Retinal pigment epithelial cell (primary cell): ENCODE measurements at regions not wholly inside any gene's neighbourhood (a gene's known extent, or its start where the extent isn't known, plus 50 kb on each side); places are given as distances from the start of the nearest gene placed in this dataset.

Experiments used
- DNase-seq: peaks from one replicate; pipeline ENCODE4 v3.0.0-alpha.2; 2010; ENCODE audit warnings: low read depth
- H3K4me3 ChIP-seq: 2 replicates; pipeline ENCODE4 v1.5.1; 2011; ENCODE audit warnings: mild to moderate bottlenecking, low read length, control low read depth, moderate library complexity
- TF ChIP-seq, protein P1 (sequence below): conservative IDR thresholded peaks from 2 replicates; pipeline ENCODE4 v1.5.1; 2011; ENCODE audit warnings: low read depth, low read length, control low read depth, inconsistent platforms

DNA sequence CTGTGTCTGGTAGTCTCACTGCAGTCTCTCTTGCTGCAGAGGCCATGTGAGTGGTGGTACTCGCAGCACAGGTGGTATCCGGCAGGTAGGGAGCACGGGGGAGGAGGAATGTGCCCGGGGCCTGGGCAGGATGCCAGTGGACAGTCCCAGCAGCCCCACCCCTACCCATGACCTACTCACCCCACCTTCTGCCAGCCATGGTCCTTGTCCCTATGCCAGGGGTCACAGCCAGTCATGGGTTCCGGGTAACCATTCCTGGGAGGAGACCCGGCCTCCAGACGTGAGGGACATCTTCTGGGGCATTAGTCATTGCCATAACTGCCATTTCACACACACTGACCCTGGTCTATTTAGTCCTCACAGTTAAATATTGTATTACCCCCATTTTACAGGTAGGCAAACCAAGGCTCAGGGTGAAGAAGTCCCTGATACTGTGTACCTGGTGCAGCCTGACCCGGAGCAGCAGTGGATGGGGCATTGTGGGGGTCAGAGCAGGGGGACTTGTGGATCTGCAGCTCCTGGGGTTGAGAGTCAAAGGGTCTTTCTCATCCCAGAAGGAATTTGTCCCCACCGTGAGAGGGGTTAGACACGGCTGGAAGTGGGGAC is 58.8 kb upstream of the TAC4 start:
- H3K4me3 ChIP-seq, result no peak overlapping the region
- TF ChIP-seq, protein P1, sequence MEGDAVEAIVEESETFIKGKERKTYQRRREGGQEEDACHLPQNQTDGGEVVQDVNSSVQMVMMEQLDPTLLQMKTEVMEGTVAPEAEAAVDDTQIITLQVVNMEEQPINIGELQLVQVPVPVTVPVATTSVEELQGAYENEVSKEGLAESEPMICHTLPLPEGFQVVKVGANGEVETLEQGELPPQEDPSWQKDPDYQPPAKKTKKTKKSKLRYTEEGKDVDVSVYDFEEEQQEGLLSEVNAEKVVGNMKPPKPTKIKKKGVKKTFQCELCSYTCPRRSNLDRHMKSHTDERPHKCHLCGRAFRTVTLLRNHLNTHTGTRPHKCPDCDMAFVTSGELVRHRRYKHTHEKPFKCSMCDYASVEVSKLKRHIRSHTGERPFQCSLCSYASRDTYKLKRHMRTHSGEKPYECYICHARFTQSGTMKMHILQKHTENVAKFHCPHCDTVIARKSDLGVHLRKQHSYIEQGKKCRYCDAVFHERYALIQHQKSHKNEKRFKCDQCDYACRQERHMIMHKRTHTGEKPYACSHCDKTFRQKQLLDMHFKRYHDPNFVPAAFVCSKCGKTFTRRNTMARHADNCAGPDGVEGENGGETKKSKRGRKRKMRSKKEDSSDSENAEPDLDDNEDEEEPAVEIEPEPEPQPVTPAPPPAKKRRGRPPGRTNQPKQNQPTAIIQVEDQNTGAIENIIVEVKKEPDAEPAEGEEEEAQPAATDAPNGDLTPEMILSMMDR, result no peak
- no peak for DNase-seq

DNA sequence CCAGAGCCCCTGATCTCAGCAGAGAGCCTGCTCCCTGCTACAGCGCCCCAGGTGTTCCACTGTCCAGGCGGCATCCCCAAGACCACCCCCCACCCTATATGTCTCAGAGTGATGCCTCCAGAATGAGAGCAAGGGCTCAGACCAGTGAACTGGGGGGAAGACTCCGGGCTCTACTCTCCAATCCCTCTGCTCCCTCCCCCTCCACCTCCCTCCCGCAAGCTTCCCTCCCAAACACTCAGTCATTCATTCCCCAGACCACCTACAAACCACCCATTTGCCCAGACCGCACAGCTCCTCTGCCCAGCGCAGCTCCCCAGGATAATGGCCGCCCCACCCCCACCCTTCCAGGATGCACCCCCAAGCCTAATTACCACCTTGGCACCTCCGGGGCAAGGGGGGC is 59.4 kb upstream of the TAC4 start:
- H3K4me3 ChIP-seq, result no peak overlapping the region
- DNase-seq, result no peak
- TF ChIP-seq, protein P1, result no peak

DNA sequence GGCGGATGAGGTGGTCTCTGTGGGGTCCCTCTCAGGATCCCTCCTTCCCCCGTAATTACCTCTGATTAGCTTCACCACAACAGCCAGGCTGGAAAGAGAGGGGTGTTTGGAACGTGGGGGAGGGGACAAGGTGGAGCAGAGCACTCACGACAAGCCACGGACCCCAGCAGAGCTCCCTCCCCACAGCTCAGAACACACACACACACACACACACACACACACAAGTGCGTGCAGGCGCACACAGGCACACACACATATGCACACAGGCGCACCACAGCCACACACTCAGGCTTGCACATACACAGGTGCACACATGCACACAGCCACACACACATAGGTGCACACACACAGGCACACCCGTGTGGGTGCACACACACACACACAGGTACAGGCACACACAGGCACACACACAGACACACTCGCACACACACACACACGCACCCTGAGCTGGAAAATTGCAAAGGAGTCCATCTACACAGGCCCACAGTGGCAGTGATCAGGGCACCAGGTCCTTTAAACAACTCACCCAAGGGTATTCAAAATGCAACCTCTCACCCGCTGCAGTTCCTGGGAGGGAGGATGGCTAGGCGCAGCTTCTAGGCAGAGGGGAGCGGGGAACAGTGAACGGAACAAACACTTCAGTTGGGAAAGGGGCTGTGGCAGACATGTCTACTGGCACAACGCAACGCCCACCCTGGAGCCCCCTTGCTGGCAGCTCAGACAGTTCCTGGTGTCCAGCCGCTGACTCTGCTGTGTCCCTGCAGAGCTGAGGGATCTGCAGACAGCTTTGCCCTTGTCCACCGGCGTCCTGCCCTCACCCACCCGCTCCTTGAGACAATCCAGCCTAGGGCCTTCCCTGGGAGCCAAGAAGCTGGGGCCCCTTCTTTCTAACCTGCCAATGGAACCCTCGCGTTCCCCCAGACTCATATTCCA is 59.9 kb upstream of the DLX4 start:
- TF ChIP-seq, protein P1, result no peak
- no peak overlapping the region for H3K4me3 ChIP-seq
- DNase-seq, result no peak

DNA sequence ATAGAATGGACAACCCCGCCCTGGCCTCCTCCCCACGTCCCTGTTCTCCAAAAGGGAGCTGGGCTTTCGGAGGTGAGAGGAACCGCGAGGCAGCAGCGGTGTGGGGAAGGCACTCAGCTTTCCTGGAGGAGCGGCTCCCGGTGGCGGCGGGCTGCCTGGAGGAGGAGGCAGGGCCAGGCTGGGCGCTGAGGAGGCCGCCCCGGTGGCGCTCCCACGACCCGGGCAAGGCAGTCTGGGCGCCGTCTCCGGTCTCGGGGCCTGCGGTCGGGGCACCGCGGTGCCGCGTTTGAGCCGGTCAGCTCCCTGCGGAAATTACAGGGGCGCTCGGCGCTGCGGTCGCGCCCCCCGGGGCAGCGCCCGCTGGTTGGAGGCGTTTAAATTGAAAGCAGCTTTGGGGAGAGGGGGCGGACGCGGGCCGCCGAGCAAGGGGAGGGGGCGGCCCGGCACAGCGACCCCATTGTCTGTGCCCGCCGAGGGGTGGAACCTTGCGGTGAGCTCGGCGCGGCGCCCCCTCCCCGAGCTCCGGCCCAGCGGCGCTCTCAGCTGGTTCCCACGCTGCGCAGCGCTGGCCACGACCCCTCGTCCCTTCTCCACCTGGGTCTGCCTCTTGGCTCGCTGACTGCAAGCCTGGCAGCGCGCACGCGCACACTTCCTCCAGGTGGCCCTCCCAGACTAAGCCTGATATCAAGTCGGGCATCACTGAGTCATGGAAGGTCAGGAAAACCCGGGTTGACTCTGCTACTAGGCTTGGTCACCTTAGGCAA is 58.7 kb upstream of the DLX4 start:
- DNase-seq, result no peak
- no peak overlapping the region for H3K4me3 ChIP-seq
- TF ChIP-seq, protein P1, result no peak

DNA sequence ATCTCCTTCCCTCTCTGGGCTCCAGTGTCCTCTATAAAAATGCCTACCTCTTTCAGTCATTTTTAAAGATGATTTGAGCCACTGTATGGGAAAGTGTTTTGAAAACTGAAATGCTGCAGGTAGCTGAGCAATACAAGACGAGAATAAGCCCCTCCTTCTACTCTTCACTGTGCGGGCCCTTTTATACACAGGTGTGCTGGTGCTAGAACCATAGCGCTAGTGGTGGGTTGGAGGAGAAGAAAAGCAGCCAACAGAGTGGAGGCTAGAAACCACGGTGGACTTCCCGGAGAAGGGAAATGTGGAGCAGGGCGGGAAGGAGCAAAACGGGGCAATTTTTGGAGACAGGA is 58.2 kb upstream of the DLX4 start:
- no peak overlapping the region for H3K4me3 ChIP-seq
- TF ChIP-seq, protein P1, result no peak
- no peak for DNase-seq

DNA sequence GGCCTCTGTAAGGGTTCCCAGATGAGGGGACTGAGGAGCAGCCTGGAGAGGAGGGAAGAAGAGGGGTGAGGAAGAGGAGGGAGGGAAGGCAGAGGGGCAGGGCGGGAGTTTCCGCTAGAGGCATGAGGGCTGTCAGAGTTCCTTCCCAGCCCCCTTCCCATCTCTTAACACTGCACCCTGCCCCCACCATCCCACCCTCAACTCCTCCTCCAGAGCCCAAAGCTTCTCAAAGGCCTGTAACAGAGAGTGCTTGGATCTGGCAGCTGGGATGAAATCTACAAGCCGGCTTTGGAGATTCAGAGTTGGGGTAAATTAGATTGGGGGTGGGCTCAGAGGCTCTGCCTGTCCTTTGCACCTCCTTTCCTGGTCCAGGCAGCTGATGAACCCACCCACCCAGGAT is 57.3 kb upstream of the DLX4 start:
- TF ChIP-seq, protein P1, result no peak
- DNase-seq, result no peak

More for the DNA sequence above, 57.3 kb upstream of the DLX4 start:
- no peak overlapping the region for H3K4me3 ChIP-seq
